ENCODE measurements at regions not wholly inside any gene's neighbourhood (a gene's known extent, or its start where the extent isn't known, plus 50 kb on each side); places are given as distances from the start of the nearest gene placed in this dataset.

- H3K27ac Mint-ChIP-seq: peak overlapping the region; percentile 39
- peaks cover 9% of the 10 kb centered on the region for H3K4me1 Mint-ChIP-seq
- TF ChIP-seq, protein P1, sequence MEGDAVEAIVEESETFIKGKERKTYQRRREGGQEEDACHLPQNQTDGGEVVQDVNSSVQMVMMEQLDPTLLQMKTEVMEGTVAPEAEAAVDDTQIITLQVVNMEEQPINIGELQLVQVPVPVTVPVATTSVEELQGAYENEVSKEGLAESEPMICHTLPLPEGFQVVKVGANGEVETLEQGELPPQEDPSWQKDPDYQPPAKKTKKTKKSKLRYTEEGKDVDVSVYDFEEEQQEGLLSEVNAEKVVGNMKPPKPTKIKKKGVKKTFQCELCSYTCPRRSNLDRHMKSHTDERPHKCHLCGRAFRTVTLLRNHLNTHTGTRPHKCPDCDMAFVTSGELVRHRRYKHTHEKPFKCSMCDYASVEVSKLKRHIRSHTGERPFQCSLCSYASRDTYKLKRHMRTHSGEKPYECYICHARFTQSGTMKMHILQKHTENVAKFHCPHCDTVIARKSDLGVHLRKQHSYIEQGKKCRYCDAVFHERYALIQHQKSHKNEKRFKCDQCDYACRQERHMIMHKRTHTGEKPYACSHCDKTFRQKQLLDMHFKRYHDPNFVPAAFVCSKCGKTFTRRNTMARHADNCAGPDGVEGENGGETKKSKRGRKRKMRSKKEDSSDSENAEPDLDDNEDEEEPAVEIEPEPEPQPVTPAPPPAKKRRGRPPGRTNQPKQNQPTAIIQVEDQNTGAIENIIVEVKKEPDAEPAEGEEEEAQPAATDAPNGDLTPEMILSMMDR (IDR thresholded peaks at IDR 0.05): no peak
- H3K4me3 Mint-ChIP-seq: no peak overlapping the region
- no peak for DNase-seq
- peaks cover 3% of the 10 kb centered on the region for H3K9me3 Mint-ChIP-seq
- H3K36me3 Mint-ChIP-seq (ENCODE audit: low read depth): no peaks in the 10 kb centered on the region
- no peaks in the 10 kb centered on the region for H3K27me3 Mint-ChIP-seq (ENCODE audit: low read depth, poor library complexity)
Observed at GRCh38 chr2:221762496-221762895, 190.4 kb upstream of the EPHA4 start.

DNA sequence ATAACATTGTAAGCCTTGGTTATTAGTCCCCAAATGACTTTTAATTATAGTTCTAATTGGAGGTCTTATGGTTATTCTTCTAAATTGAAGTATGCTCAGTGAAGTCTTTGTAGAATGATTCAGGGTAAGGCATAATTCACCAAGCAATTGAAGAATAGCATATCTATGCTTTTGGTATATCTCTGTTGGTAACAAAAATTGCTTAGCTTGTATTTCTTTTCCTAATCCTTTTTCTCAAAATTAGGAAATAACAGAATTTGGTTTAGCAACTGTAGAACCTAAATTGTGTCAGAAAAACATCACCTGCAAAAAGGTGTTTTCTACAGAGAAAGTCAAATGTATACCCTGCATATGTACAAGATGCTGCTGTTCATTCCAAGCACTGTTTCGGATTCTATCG, 189.2 kb upstream of the EPHA4 start:
- Mint-ChIP-seq H3K27me3 (ENCODE audit: low read depth, poor library complexity) (no peaks in the 10 kb centered on the region), H3K4me3 (no peak overlapping the region), H3K36me3 (ENCODE audit: low read depth) (no peaks in the 10 kb centered on the region), H3K27ac (no peak overlapping the region), H3K4me1 (no peaks in the 10 kb centered on the region), H3K9me3 (peaks cover 3% of the 10 kb centered on the region)
- no peak for DNase-seq
- TF ChIP-seq, protein P1 (IDR thresholded peaks at IDR 0.05): no peak

DNA sequence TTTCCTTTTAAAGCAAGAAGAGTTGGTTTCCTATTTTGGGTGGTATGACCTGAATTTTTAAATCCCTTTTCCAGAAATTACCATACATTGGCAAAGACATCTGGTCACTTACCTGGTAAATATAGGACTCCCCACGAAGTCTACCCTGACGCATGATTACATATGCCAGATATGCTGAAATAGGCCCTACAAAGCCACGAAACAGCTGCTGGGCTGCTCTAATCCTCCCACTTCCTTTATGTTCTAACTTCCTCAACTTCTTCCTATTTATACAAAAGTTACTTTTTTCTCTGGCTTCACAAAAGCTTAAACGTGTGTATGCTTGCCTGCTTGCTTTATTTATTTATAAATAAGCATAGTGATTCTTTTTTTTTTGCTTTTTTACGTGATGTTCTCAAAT, 186.0 kb upstream of the EPHA4 start:
- no peak for DNase-seq
- TF ChIP-seq, protein P1 (IDR thresholded peaks at IDR 0.05): no peak
- H3K9me3 Mint-ChIP-seq: peaks cover 3% of the 10 kb centered on the region

DNA sequence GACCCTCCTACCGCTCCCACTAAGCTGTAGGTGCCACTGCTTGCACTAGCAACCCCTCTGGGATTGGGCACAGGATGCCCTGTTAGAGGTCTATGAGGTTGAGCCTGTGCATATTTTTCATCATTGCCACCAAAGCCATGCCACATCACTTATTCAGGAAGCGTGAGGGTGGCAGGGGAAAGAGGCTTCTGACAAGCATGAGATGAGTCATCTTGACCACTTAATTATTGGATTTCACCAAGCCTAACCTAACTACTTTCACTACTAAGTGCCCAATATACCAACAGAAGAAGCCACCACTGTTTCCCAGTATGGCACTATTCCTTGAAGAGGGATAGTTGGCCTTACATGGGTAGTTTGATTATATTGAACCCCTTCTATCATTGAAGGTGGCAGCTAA, 181.3 kb upstream of the EPHA4 start:
- DNase-seq: no peak
- Mint-ChIP-seq H3K27me3 (ENCODE audit: low read depth, poor library complexity) (no peaks in the 10 kb centered on the region), H3K27ac (no peak overlapping the region), H3K9me3 (no peaks in the 10 kb centered on the region), H3K4me1 (peaks cover 6% of the 10 kb centered on the region), H3K4me3 (no peak overlapping the region), H3K36me3 (ENCODE audit: low read depth) (no peaks in the 10 kb centered on the region)
- TF ChIP-seq, protein P1 (IDR thresholded peaks at IDR 0.05): no peak

More for the DNA sequence above, 186.0 kb upstream of the EPHA4 start:
- H3K4me1 Mint-ChIP-seq: peaks cover 6% of the 10 kb centered on the region
- no peaks in the 10 kb centered on the region for H3K27me3 Mint-ChIP-seq (ENCODE audit: low read depth, poor library complexity)
- H3K4me3 Mint-ChIP-seq: no peak overlapping the region
- H3K36me3 Mint-ChIP-seq (ENCODE audit: low read depth): no peaks in the 10 kb centered on the region
- no peak overlapping the region for H3K27ac Mint-ChIP-seq

GRCh38 chr2:221752781-221753180, 180.7 kb upstream of the EPHA4 start:
- no peak for DNase-seq
- no peaks in the 10 kb centered on the region for H3K36me3 Mint-ChIP-seq (ENCODE audit: low read depth)
- TF ChIP-seq, protein P1 (IDR thresholded peaks at IDR 0.05): no peak
- H3K4me3 Mint-ChIP-seq: no peak overlapping the region
- no peaks in the 10 kb centered on the region for H3K27me3 Mint-ChIP-seq (ENCODE audit: low read depth, poor library complexity)
- H3K27ac Mint-ChIP-seq: no peak overlapping the region
- H3K9me3 Mint-ChIP-seq: no peaks in the 10 kb centered on the region
- peaks cover 6% of the 10 kb centered on the region for H3K4me1 Mint-ChIP-seq

GRCh38 chr2:221750316-221750715, 178.2 kb upstream of the EPHA4 start:
- H3K4me3 Mint-ChIP-seq: no peak overlapping the region
- peaks cover 5% of the 10 kb centered on the region for H3K36me3 Mint-ChIP-seq (ENCODE audit: low read depth)
- no peak for DNase-seq
- no peaks in the 10 kb centered on the region for H3K27me3 Mint-ChIP-seq (ENCODE audit: low read depth, poor library complexity)
- no peak overlapping the region for H3K27ac Mint-ChIP-seq
- TF ChIP-seq, protein P1 (IDR thresholded peaks at IDR 0.05): no peak
- H3K4me1 Mint-ChIP-seq: no peaks in the 10 kb centered on the region
- peaks cover 12% of the 10 kb centered on the region for H3K9me3 Mint-ChIP-seq
